HG02884 (cell line): ENCODE measurements at regions not wholly inside any gene's neighbourhood (a gene's known extent, or its start where the extent isn't known, plus 50 kb on each side); places are given as distances from the start of the nearest gene placed in this dataset.

Experiments
- ATAC-seq: cut with Tn5 transposase; IDR thresholded peaks from one replicate; pipeline ENCODE4 v1.9.1; 2021; ENCODE audit warnings: mild to moderate bottlenecking, moderate library complexity; ENCODE audit not compliant: unreplicated experiment

DNA sequence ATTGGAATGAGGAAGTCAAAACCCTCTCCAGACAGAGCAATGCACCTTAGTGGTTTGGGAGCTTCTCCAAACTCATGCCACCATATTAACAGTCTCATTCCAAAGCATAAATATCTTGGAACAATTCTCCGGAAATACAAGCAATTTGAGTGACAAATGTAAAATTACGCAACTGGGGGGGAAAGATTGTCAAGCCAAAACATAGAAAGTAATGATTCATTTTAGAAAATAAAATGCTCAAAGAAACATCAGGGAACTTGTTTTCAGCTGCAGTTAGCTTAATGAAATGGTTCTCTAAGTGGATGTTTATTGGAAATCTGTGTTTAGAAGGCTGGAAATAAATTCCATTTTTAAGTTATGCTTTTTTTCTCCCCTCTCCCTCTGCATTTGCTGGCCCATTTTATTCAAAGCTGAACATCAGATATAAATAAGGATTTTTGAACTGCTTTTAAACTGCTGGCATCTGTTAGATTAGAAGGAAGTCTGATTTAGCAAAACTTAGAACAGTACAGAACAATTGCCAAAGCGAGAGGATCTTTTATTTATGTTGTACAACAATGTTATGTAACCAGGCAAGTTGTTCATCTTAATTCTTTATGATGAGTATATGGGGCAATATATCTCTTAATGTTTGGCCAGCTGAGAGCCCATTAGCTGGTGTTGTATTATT lies 551.9 kb downstream of the PRELID2 start:
- no peak for ATAC-seq

DNA sequence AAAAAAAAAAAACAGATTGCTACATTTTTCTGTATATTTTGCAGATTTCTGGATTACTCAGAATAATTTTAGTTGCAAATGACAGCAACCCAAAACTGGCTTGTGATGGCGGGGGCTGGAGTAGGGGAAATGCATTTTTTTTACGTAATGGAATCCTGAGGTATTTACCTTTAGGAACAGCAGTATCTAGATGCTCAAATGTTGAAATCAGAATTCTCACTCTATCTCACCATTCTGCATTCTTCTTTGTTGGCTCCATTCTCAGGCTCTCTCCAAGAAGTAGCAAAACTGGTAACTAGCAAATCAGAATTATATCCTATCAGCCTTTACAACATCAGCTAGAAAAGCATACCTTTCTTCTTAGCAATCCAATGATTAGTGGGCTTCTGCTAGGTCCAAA lies 554.3 kb downstream of the PRELID2 start:
- ATAC-seq = no peak

DNA sequence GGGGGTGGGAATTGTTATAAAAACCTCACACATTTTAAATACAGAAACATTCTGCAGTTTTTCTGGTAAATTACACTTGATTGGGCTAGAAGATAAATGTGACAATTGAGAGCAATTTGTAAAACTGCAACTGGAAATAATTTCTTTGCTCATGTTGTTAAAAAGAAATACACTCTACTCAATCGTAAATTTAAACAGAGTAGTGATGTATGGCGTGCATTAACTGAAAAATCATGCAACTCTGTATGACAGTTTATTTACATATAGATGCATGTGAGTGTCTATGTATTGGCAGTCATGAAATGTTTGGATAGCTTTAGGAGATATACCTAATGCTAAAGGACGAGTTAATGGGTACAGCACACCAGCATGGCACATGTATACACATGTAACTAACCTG lies 554.9 kb downstream of the PRELID2 start:
- ATAC-seq = no peak

DNA sequence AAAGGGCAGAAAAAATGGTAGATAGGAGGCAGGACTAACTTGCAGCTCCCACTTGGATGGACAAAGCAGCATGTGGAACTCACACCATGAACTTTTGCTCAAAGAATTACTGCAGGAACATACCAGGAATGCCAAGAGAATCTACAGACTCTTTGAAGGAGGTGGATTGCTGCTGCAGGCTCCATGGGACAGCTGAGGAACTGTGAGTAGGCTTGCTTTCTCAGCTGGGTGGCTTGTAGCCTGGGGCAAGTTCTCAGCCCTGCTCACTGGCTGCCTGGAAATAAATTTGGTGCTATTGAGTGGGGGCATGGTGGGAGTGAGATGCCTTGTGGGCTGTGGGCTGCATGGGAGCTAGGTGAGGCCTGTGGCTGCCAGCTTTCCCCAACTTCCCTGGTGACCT lies 574.5 kb downstream of the PRELID2 start:
- no peak for ATAC-seq

DNA sequence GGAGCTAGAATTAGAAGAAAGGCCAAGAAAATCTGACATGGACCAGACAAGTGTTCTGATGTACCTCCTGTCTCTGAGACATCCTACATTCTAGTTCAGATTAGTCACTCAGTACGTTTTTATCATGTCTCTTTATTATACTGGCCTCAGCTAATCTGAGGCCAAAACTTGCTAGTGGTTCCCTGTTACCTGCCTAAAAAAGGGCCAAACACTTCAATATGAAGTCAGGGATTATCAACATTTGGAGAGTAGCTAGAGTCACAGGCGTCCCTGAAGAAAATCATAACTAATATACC lies 587.4 kb downstream of the PRELID2 start:
- no peak for ATAC-seq

DNA sequence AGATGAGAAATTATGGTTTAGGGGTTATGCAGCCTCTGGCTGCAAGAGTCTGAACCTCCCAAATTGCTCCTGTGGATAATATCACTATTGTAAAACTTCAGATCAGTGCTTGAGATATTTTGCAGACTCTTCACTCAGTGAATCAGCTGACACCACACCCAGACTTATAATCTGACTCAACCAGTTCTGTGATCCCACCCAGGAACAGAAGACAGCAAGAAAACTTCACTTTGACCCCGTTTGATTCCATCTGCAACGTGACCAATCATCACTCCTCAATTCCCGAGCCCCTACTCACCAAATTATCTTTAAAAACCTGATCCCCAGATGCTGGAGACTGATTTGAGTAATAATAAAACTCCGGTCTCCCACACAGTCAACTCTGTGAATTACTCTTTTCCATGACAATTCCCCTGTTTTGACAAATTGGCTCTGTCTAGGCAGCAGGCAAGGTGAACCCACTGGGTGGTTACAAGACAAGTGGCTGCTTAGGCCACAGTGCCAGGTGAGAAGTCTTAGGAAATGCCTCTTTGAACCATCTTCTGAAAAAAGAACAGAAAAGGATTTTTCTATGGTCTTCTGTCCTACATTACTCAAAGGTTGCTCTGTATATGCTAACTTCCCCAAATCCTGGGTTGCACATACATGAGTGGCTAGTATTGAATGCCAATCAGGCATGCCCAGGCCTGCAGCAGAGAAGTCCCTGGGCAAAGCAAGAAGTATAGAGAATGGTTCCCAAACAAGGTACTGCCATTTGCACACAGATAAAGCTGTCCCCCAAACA lies 588.0 kb downstream of the PRELID2 start:
- ATAC-seq = no peak

DNA sequence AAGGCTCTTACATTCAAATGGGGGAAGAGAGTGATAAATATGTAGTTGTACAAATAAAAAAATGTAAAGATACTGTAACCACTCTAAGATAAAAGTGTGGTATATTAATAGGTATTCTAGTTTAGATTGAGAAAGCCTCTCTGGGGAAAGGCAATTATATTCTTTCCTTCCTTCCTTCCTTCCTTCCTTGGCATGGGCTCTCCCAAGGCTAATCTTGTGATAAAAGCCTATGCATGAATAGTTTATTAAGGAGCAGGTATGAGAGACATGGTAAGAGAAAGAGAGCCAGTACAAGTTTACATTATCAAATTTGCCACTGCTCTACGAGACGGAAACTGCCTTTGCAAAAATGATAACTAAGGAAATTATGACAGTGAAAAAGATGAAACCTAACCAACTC lies 588.8 kb downstream of the PRELID2 start:
- no peak for ATAC-seq

DNA sequence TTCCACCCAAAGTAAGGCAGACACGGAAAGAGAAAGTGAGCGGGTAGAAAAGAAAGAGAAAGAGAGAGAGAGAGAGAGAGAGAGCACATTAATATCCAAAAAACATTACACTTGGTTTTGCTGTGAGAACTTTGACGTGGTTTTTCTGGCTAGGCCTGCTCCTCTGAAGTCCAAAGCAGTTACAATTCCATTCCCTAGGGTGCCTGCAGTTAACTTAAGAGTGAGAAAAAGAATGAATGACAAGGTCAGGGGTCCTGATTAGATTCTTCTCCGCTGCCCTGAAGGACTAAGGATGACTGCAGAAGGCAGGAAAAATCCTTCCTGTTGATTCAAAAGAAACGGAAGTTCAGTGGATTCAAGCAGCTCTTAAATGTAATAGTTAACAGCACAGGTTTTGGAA lies 589.8 kb downstream of the PRELID2 start:
- ATAC-seq = no peak

DNA sequence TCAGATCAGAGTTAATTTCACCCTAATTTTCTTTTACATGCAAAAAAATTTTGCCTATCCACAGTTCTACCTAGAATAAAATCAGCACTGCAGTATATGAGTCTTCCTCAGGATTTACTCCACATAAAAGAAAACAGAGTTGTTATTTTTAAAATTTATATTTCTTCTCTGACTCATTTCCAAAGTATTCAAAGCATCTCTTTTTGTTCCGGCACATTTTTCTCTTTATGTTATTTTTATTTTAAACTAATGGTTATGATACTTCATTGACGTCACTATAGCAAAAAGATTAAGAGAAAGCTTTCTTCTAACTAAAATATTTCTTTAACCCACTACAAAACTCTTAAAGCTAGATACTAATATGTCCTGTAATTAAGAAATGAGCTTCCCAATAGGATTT lies 590.4 kb downstream of the PRELID2 start:
- no peak for ATAC-seq

DNA sequence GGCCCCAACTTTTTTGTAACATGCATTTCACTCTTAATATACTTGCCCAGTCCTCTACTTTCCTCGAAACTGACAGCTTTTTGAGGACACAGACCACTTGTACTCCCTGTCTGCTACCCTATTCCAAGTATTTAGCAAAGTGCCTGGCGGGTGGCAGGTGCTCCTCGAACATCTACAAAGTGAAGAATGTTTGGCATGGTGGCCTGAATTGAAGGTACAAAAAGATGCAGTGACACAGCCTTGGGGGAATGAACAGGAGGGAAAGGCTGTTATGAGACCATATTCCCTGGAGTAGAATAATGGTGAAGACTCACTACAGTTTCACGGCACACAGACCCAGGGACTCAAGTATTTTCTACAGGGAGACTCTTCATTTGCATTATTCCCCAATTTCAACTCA lies 590.9 kb downstream of the PRELID2 start:
- ATAC-seq = no peak

DNA sequence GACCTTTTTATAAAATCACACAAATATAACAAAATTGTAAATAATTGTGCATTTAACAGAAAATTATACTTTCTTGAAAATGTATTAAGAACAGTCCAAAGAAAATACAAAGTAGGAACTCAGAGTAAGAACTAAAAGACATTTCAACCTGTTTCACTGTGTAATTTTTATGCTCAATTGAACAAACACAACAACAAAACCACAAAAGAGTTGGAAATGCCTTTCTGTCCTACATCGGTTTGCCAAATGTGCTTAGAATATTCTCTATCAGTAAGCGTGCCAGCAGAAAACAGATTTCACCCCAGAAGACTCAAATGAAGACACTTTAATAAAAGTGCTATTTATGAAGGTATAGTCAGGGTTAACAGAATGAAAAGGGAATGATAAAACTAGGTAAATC lies 592.1 kb downstream of the PRELID2 start:
- no peak for ATAC-seq

DNA sequence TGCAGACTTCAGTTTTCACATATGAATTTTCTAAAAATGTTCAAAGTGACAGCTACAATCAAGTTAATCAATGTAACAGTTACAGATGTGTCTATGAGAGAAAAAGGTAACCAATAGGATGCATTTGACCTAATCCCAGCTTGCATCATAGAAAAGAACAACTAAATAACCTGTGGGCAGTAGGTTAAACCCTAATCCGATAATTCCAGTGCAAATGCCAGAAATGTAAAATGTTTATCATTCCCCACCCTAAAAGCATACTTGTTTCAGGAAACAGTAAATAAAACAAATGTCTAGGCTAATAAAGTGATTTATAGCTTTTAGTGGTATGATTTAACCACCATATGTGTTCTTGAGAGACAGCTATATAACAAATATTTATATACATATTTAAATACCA lies 592.6 kb downstream of the PRELID2 start:
- no peak for ATAC-seq

DNA sequence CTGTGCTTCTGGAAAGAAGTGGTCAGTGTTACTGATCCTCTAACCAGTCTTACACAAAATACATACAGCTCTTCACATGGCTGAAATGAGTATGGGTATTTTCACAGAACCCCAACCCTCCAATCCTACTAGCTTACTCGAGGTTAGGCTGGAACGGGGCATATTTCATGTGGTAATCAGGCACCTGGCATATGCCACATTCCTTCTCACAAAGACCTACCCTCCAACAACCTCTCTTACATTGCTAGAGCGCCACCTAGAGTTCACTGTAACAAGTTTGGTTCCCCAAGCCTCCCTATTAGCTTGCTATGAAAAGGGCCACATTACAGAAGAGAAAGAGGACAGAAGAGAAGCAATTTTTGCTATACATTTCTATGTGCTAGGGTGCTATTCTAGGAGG lies 597.3 kb downstream of the PRELID2 start:
- ATAC-seq = peak; percentile 83

DNA sequence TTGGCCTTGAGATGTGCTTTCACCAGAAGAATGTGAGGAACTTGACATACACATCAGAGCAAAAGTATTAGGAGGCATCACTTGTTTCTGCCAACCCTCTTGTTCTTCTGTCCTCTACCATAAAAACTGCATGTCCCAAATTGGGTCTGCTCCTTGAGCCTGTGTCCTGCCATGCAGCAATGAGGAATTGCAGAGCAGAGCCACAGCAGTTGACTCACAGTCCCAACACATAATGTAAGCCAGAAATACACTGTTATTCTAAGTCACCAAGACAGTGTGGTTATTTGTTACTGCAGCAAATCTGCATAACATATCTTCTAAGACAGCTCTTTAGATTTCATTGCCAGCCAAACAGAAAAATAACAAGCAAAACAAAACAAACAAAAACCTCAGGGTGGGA lies 598.2 kb downstream of the PRELID2 start:
- no peak for ATAC-seq

DNA sequence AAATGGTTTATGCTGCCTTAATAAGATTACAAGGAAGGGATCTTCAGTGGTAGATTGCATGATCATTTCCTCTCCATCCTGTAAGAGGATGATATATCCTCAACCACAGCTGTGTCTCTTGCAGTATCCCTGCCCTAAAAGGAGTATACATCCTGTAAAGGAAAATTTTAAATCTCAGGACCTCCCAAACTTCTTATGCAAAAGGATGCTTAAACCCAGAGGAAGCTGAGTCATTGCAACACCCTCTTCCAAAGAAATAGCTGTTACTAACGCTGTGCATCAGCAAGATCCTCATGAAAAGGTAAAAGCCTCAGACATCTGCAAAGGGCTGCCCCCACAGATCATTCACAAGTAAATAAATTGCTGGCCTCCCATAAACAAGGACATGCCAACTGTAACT lies 599.0 kb downstream of the PRELID2 start:
- no peak for ATAC-seq

DNA sequence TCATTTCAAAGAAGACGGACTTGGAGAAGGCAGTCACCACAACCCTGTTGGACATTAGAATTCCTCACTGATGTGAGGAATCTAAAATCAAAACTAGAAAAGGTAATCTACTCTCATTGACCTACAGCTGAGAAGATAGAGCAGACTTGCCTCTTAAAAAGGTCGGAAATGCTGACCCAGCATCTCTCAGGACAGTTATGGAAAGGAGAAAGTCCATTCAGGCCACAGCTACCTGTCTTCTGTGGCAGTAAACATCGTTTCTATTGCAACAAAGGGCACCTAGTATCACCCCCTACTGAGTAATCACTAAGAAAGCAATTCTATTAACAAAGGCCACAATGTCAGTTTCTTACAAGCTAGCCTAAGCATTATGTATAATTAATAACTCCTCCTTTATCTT lies 601.7 kb downstream of the PRELID2 start:
- ATAC-seq = no peak

DNA sequence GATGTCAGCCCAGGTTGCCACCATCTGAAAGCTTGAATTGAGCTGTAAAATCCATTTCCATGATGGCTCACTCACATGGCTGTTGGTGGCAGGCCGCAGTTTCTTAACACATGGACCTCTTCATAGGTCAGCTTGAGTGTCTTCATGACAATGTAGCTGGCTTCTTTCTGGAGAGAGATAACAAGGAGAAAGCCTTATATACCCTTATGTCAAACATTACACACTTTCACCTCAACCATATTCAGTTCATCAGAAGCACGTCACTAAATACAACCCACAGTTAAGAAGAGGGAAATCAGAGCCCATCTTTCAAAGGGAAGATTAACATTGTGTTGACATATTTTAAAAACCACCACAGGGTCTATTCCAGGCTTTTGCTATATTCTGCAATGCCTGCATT lies 604.4 kb downstream of the PRELID2 start:
- no peak for ATAC-seq

DNA sequence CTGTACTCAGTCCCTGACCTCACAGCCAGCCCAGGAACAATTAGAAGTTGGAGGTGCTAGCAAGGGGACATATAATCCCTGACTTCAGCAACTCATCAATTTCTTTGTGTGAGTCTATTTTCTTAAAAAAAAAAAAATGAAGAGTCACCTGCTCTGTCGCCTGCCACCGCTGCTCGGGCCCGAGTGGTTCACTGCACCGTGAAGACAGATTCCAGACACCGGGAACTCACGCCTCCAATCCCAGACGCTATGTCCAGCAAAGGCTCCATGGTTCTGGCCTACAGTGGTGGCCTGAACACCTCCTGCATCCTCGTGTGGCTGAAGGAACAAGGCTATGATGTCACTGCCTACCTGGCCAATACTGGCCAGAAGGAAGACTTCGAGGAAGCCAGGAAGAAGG lies 606.6 kb downstream of the PRELID2 start:
- no peak for ATAC-seq

DNA sequence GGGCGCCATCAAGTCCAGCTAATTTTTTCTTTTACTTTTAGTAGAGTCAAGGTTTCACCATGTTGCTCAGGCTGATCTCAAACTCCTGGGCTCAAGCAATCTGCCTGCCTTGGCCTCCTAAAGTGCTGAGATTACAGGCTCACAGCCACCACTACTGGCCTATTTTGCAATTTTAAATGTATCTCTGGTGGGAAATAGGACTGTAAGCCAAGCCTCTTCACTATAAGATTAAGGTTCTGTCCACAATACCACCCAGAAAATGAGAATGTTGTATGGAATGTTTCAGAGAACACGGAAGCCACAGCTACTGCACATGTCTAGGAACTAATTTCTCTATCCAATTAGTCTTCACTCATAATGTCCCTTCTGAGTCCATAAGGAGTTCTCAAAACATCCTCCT lies 607.3 kb downstream of the PRELID2 start:
- no peak for ATAC-seq

DNA sequence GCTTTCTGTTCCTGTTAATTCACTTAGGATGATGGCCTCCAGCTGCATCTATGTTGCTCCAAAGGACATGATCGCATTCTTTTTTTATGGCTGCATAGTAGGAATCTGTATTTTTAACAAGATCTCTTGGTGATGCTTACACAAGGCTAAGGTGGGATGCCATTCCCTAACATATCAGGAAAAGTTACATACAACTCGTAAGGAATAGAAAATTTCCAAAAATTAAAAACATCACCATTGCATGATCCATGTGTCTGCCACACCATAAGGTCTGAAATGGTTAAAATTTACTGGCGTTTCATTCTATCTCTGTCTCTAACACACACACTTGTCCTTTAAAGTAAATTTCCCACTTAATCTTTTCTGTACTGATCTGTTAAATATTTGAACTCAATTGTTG lies 608.4 kb downstream of the PRELID2 start:
- ATAC-seq = no peak

DNA sequence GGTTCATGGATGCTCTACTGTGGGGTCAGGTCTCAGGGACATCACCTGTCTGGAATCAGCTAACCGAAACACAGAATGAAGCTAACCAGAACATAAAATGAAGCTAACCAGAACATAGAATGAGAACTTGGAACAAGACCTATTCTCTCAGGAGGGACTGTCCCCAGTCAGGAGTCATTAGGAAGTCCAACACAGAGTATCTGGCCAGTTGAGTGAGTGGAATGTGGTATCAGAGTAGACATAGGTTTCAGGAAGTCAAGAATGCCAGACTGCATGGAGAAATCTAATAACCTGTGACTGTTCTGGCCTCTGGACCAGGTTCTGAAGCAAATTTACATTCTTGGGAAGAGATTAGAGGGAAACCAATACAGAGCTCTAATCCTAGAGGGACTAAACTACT lies 609.6 kb downstream of the PRELID2 start:
- ATAC-seq = no peak

DNA sequence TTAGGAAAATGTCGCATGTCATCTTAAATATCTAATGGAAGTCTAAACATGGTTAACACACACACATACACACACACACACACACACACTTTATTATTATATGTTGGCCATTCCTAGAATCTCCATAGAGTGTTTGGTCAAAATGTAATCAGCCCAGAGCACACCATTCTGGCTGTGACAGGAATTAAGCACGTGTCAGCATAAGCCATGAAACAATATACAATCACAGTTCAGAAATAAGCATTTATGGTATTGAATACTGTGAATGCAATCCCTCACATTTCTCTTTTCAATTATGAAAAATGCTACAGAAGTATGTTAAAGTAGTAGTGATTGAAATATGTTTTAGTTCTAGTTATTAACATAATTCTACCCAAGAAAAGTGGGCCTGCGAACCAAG lies 611.6 kb downstream of the PRELID2 start:
- ATAC-seq = no peak

DNA sequence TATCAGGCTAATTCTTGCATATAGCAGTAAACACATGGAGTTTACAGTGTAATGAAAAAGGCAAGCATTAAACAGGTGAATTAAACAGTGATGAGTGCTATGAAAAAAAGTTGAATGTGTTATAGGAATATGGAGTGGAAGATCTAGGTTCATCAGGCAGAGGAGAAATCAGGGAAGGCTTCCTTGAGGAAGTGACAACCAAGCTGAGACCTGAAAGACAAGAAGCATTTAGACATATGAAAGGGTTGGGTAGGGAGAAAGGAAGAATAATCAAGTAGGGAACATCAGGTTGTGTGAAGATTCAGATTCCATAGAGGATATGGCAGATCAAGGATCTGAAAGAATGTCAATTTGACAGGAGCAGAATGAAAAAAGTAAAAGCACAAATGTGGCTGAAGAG lies 612.5 kb downstream of the PRELID2 start:
- ATAC-seq = no peak
